MM.1S (cell line): ENCODE measurements at regions not wholly inside any gene's neighbourhood (a gene's known extent, or its start where the extent isn't known, plus 50 kb on each side); places are given as distances from the start of the nearest gene placed in this dataset.

ENCODE experiments used
- EZH2 ChIP-seq: fragments of 300-600 bp; sonication (generic); optimal IDR thresholded peaks from 2 replicates; pipeline ENCODE3; 2017; ENCODE audit warnings: low read depth, mild to moderate bottlenecking, antibody characterized with exemption, low read length, mixed read lengths
- EZH2phosphoT487 ChIP-seq: fragments of 300-600 bp; sonication (generic); IDR thresholded peaks from 2 replicates; pipeline ENCODE4 v1.6.1; 2018; ENCODE audit warnings: antibody characterized with exemption, low read length
- TF ChIP-seq, protein P1 (sequence below): fragments of 300-600 bp; sonication (generic); IDR thresholded peaks from 2 replicates; pipeline ENCODE4 v1.5.1; 2016; ENCODE audit warnings: antibody characterized with exemption, low read length, mixed read lengths

DNA sequence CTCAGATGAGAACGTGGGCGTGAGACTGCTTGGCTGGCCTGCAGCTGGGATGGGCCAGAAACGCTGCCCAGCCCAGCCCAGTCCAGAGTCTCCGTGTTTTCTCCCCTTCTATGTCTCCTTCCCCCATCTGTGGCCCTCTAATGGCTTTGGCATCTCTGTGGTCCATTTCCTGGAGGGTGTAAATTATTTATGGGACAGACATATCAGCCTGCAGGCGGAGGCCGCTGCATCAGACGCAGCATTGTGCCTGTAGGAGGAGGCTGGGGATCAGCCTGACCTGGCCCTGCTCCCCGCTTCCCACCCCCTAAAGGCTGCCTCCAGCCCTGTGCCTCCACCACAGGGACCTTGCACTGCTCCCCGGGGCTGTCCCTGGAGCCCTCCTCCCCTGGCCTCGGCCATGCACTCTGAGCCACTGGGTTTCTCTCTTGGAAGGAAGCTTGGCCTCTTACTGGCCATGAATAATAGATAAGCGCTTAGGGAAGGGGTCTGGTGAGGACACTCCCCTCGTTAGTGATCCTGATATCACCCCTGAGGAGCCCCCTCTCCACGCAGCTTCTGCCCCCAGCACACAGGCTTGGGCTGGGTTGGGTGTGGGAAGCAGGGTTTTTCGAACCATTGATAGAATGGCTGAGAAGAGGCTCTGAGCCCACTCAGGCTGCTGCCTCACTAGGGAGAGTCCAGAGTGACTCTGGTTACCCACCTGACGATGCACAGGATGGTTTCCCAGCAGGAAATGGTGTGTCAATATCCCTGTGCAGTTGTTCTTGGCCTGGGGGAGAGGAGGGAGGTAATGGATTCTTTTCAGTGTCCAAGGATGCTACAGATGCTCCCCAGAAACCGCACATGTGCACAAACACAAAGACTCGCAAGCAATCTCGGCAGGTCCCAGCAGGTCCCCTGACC, 185.5 kb downstream of the MYCN start:
- TF ChIP-seq, protein P1, sequence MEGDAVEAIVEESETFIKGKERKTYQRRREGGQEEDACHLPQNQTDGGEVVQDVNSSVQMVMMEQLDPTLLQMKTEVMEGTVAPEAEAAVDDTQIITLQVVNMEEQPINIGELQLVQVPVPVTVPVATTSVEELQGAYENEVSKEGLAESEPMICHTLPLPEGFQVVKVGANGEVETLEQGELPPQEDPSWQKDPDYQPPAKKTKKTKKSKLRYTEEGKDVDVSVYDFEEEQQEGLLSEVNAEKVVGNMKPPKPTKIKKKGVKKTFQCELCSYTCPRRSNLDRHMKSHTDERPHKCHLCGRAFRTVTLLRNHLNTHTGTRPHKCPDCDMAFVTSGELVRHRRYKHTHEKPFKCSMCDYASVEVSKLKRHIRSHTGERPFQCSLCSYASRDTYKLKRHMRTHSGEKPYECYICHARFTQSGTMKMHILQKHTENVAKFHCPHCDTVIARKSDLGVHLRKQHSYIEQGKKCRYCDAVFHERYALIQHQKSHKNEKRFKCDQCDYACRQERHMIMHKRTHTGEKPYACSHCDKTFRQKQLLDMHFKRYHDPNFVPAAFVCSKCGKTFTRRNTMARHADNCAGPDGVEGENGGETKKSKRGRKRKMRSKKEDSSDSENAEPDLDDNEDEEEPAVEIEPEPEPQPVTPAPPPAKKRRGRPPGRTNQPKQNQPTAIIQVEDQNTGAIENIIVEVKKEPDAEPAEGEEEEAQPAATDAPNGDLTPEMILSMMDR, result no peak
- TF ChIP-seq EZH2 (no peak), EZH2phosphoT487 (no peak)
